Skeletal muscle satellite cell (primary cell): ENCODE measurements at regions not wholly inside any gene's neighbourhood (a gene's known extent, or its start where the extent isn't known, plus 50 kb on each side); places are given as distances from the start of the nearest gene placed in this dataset.
"Not testable (repeated sequence)": the region's sequence is repeated elsewhere in the genome, so short reads cannot be mapped to it uniquely, and the experiment has no call there.

Experiments used
- H3K27me3 ChIP-seq: 2 replicates; pipeline ENCODE4 v1.7.0; 2013; ENCODE audit warnings: low read length; ENCODE audit not compliant: control insufficient read depth, insufficient read depth
- H3K36me3 ChIP-seq: 2 replicates; pipeline ENCODE4 v1.7.0; 2013; ENCODE audit warnings: mild to moderate bottlenecking, control low read depth, low read length; ENCODE audit not compliant: insufficient read depth
- H3K4me1 ChIP-seq: 2 replicates; pipeline ENCODE4 v1.7.0; 2013; ENCODE audit warnings: low read length; ENCODE audit not compliant: control insufficient read depth, insufficient read depth
- H3K4me2 ChIP-seq: 2 replicates; pipeline ENCODE4 v1.7.0; 2013; ENCODE audit warnings: mild to moderate bottlenecking, low read length
- H3K4me3 ChIP-seq: 2 replicates; pipeline ENCODE4 v1.7.0; 2013; ENCODE audit warnings: low read length
- H3K9ac ChIP-seq: 2 replicates; pipeline ENCODE4 v1.7.0; 2013; ENCODE audit warnings: mild to moderate bottlenecking, low read depth, low read length, moderate library complexity
- H3K9me3 ChIP-seq: replicated peaks from 2 replicates; pipeline ENCODE4 v1.7.0; 2013; ENCODE audit warnings: mild to moderate bottlenecking, control low read depth, low read length

DNA sequence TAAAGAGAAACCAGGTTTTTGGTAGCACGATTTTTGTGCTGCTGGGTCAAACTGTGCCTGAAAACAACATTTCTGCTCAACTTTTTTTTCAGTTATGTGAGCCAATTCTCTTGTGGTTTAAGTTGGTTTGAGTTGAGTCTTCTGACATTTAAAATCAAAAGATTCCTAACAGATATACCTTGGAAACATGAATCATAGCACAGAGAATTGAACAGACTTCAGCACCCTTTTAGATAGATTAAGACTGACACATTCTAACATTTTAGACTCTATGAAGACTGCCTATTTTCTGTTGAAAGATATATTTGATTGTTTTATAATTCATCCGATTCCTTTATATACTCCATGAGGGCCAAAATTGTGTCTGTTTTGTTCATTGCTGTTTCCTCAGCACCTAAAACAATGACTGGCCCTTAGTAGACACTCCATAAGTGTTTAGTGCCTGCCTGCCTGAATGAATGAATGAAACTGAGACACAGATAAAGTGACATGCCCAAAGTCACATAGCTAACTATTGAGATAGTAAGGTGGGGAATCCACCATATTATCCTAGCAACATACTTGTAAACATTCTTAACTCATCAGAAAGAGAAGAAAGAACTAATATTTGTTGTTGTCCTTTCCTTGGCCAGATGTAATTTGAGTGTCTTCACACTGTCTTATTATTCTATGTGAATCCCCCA, 624.0 kb downstream of the MID1IP1 start:
- Histone ChIP-seq H3K4me2 (no peak overlapping the region), H3K27me3 (peaks cover 15% of the 10 kb centered on the region), H3K4me1 (peaks cover 7% of the 10 kb centered on the region), H3K36me3 (no peaks in the 10 kb centered on the region), H3K9ac (no peak overlapping the region), H3K4me3 (no peak overlapping the region), H3K9me3 (no peaks in the 10 kb centered on the region)

DNA sequence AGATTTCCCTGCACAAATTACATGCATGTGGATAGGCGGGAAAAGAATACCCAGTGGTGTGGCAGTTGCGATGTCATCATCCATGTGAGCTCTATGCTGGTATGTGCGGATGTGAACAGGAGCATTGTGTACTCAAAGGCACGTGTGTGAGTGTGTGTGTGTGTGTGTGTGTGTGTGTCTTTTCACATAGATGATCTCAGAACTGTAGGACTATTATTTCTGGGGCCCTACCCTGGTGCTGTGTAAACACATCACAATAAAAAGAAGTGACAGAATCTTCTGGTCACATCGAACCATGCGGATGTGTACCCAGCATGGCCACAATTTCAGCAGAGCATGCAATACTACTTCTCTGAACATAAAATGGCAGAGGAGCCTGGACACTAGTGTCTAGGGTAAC, 624.8 kb downstream of the MID1IP1 start:
- Histone ChIP-seq H3K4me2 (no peak overlapping the region), H3K4me3 (no peak overlapping the region), H3K9me3 (no peaks in the 10 kb centered on the region), H3K36me3 (no peaks in the 10 kb centered on the region), H3K27me3 (peaks cover 22% of the 10 kb centered on the region), H3K4me1 (peaks cover 7% of the 10 kb centered on the region), H3K9ac (no peak overlapping the region)

DNA sequence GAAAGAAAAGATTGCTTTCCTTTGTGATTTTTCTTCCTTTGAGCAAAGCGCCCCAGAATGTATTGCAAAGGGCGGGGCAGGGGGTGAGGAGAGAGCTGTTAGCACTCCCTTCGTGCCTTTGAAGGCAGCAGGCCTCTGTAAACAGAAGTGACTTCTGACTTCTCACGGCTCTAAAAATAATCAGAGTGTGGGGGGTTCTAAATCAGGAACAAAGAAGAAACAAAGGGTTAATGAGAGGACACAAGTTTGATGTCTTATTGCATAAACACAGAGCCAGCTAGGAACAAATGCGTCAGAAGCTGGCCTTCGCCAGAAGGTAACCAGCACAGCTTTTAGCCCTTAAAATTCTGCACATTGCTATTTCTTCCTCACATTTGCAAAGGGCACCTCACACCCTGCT, 626.2 kb downstream of the MID1IP1 start:
- Histone ChIP-seq H3K4me1 (peaks cover 7% of the 10 kb centered on the region), H3K4me2 (no peak overlapping the region), H3K9ac (no peak overlapping the region), H3K4me3 (no peak overlapping the region), H3K27me3 (peaks cover 35% of the 10 kb centered on the region), H3K9me3 (no peaks in the 10 kb centered on the region), H3K36me3 (no peaks in the 10 kb centered on the region)

DNA sequence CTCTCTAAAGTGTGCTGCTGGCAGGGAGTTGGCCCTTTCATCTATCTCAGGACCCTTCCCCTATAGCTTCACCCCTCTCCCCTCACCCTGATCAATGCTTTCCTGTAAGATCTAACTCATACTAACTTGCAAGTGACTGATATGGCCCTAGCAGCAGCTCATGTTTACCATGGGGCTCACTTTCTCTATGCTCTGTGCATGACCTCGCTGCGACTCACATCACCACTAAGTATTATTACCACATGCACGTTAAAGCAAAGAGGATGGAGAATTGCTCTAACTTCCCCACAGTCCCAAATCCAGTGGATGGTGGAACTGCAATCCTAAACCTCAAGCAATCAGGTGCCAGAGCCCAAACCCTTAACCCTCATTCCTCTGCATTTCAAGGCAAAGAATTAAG, 626.6 kb downstream of the MID1IP1 start:
- H3K9ac ChIP-seq: no peak overlapping the region
- H3K36me3 ChIP-seq: no peaks in the 10 kb centered on the region
- no peak overlapping the region for H3K4me3 ChIP-seq
- H3K27me3 ChIP-seq: peaks cover 36% of the 10 kb centered on the region
- peaks cover 7% of the 10 kb centered on the region for H3K4me1 ChIP-seq
- no peaks in the 10 kb centered on the region for H3K9me3 ChIP-seq
- no peak overlapping the region for H3K4me2 ChIP-seq

DNA sequence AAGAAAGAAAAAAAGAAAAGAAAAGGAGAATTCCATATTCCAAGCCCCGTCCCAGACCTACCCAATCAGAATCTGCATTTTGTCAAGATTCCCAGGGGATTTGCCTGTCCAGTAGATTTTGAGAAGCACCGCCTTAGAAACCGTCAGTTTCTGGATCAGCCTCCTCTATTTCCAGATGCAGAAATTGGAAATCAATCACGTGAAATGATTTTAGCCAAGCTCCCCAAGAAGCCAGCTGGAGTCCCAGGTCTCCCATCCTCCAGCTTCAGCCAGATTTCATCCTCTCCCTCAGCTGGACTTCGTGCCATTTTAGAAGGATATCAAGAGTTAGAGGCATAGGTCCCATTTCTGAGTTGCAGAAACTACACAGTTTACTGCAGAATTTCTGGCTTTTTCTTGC, 629.3 kb downstream of the MID1IP1 start:
- H3K4me1 ChIP-seq: peaks cover 7% of the 10 kb centered on the region
- peaks cover 37% of the 10 kb centered on the region for H3K27me3 ChIP-seq
- H3K9ac ChIP-seq: no peak overlapping the region
- no peak overlapping the region for H3K4me3 ChIP-seq
- no peaks in the 10 kb centered on the region for H3K9me3 ChIP-seq
- H3K4me2 ChIP-seq: no peak overlapping the region
- no peaks in the 10 kb centered on the region for H3K36me3 ChIP-seq

DNA sequence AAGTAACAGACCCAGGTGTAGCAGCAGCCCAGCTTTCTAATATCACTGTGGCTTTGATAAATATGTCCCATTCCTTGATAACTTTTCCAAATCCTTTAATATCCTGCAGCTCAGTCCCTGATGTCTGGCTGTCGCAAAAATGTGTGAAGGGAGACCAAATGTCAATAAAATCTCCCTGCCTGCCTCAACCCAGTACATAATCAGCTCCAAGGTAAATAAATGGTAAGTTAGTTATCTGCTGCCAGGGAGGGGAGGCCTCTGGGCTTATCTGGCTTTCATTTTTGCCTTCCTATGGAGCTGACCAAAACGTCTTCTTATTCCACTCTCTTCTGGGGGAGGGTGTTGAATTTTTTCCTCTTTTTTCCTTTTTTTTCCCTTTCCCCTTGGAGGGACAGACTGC, 630.6 kb downstream of the MID1IP1 start:
- no peak overlapping the region for H3K4me2 ChIP-seq
- H3K4me3 ChIP-seq: no peak overlapping the region
- H3K9me3 ChIP-seq: no peaks in the 10 kb centered on the region
- no peaks in the 10 kb centered on the region for H3K36me3 ChIP-seq
- no peak overlapping the region for H3K9ac ChIP-seq
- peaks cover 6% of the 10 kb centered on the region for H3K4me1 ChIP-seq
- peaks cover 42% of the 10 kb centered on the region for H3K27me3 ChIP-seq

DNA sequence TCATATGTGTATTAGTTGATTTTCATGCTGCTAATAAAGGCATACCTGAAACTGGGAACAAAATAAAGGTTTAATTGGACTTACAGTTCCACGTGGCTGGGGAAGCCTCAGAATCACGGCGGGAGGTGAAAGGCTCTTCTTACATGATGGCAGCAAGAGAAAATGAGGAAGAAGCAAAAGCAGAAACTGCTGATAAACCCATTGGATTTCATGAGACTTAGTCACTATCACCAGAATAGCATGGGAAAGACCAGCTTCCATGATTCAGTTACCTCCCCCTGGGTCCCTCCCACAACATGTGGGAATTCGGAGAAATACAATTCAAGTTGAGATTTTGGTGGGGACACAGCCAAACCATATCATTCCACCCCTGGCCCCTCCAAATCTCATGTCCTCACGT, 633.4 kb downstream of the MID1IP1 start:
- H3K9me3 ChIP-seq, H3K4me1 ChIP-seq, H3K4me2 ChIP-seq, H3K36me3 ChIP-seq, H3K9ac ChIP-seq, H3K4me3 ChIP-seq: not testable (repeated sequence)
- H3K27me3 ChIP-seq: peaks cover 41% of the 10 kb centered on the region

DNA sequence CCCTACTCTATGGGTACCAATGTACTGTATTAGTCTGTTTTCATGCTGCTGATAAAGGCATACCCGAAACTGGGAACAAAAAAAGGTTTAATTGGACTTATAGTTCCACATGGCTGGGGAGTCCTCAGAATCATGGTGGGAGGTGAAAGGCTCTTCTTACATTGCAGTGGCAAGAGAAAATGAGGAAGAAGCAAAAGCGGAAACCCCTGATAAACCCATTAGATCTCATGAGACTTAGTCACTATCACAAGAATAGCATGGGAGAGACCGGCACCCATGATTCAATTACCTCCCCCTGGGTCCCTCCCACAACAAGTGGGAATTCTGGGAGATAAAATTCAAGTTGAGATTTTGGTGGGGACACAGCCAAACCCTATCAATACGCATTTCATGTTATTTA, 635.3 kb downstream of the MID1IP1 start:
- H3K9me3 ChIP-seq, H3K9ac ChIP-seq, H3K4me2 ChIP-seq, H3K36me3 ChIP-seq, H3K4me1 ChIP-seq, H3K4me3 ChIP-seq: not testable (repeated sequence)
- peaks cover 38% of the 10 kb centered on the region for H3K27me3 ChIP-seq

DNA sequence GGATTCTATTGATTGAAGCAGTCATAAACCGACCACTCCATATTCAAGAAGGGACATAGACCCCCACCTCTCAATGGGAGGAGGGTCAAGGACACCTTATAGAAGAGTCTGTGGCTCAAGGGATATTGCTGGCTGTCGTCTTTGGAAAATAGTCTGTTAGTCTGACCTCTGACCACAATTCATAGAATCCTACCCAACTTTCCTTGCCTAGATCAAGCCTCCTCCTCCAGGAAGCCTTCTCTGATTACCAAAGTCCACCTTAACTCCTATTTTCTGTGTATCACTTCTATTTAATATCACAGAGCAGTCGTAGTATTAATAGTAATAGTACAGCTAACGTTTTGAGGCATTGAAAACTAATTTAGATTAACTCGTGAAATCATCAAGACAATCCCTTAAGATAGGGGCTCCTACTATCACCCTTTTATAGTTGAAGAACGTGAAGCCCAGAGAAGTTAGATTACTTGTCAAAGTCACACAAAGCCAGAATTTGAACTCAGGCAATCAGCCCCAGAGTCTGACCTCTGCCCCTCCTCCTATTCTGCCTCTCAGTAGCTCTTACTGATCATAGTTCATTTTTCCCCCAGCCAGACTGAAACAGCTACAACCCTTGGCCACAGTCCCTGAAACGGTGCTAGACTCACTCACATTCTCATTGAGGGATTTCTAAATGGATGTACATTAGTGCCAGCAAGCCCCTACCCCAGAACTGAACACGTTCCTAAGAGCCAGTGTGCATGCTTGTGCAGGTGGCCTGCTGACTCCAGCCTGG, 636.6 kb downstream of the MID1IP1 start:
- Histone ChIP-seq H3K9me3 (no peaks in the 10 kb centered on the region), H3K4me1 (no peaks in the 10 kb centered on the region), H3K27me3 (peaks cover 35% of the 10 kb centered on the region), H3K36me3 (no peaks in the 10 kb centered on the region), H3K4me2 (no peak overlapping the region), H3K4me3 (no peak overlapping the region), H3K9ac (no peak overlapping the region)

DNA sequence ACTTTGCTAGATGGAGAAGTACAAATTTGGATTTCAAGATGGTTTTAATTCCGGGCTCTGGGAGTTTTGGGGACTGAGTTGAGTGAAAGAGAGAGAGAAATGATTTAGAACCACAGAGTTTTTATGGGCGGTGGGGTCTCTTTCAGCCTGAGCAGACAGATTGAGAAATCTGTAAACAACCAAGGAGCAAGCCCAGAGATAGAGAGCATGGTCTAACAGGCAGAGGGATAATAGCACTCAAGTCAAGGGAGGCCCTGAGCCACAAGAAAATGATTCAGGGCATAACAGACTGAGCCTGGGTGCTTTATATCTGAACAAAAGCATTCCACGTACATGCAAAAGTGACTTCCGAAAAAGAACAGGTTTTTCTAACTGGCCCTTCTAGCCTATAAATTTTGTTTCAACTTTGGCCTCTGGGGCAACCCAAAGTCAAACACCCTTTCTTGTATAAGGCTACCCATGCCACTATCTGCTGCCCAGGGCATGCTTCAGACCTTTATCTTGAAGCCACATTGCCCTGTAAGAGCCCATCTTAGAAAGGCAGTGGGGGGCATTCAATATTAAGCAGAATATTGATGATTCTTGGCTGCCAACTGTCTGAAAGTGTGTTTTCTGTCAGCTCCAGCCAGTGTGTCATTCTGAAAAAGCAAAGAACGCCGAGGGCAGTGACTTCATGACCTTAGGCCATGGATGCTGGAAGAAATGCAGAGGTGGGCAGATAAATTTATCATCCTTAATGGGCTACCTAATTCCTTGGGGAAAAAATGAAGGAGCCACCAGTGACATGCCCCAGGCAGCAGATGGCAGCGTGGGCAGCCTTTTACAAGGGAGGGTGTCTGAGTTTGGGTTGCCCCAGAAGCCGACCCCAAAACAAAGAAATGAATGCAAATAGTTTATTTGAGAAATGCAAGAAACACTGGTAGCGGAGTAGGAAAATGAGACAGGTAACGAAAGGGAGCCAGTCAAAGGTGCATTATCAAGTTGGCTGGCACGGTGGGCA, 637.6 kb downstream of the MID1IP1 start:
- Histone ChIP-seq H3K9ac (no peak overlapping the region), H3K4me2 (no peak overlapping the region), H3K27me3 (peaks cover 32% of the 10 kb centered on the region), H3K4me1 (no peaks in the 10 kb centered on the region), H3K9me3 (no peaks in the 10 kb centered on the region), H3K36me3 (no peaks in the 10 kb centered on the region), H3K4me3 (no peak overlapping the region)
